CD4-positive, CD25-positive, alpha-beta regulatory T cell (primary cell): ENCODE measurements at regions not wholly inside any gene's neighbourhood (a gene's known extent, or its start where the extent isn't known, plus 50 kb on each side); places are given as distances from the start of the nearest gene placed in this dataset.

Source experiments
- ATAC-seq, 2 donors: fragments of 150-1000 bp; cut with Tn5 transposase; one replicate each; pipeline ENCODE4 v1.10.0; 2021; ENCODE audit warnings: low read depth in 2 of 2, moderate number of reproducible peaks in 2 of 2, moderate library complexity in 1 of 2
- DNase-seq, 3 donors: peaks; one replicate each; pipeline versions ENCODE4 v3.0.0 to v3.0.0-alpha.2; 2012 to 2022; ENCODE audit warnings: mixed read lengths in 1 of 3
- H3K27ac ChIP-seq: one replicate; pipeline ENCODE4 v1.7.0; 2013; ENCODE audit warnings: mild to moderate bottlenecking, low read length; ENCODE audit not compliant: insufficient read depth, poor library complexity, severe bottlenecking
- H3K27me3 ChIP-seq: one replicate; pipeline ENCODE4 v1.7.0; 2013; ENCODE audit warnings: low read length; ENCODE audit not compliant: control insufficient read depth, insufficient read depth
- H3K36me3 ChIP-seq: one replicate; pipeline ENCODE4 v1.7.0; 2013; ENCODE audit warnings: mild to moderate bottlenecking, low read length, moderate library complexity; ENCODE audit not compliant: control insufficient read depth, insufficient read depth
- H3K4me1 ChIP-seq: 2 replicates; pipeline ENCODE4 v1.7.0; 2013; ENCODE audit warnings: mild to moderate bottlenecking, low read length; ENCODE audit not compliant: insufficient read depth, control insufficient read depth, poor library complexity, severe bottlenecking
- H3K4me3 ChIP-seq: one replicate; pipeline ENCODE4 v1.7.0; 2013; ENCODE audit warnings: low read depth, mild to moderate bottlenecking, low read length, moderate library complexity
- H3K9me3 ChIP-seq, 2 experiments: 1 replicate in 1 of 2; 2 replicates in 1 of 2; pipeline ENCODE4 v1.7.0; 2013; ENCODE audit warnings: low read length in 2 of 2, mild to moderate bottlenecking in 1 of 2, moderate library complexity in 1 of 2; ENCODE audit not compliant: control insufficient read depth in 2 of 2
- H3K27ac Mint-ChIP-seq, 3 donors: one replicate each; pipeline ENCODE4 v1.8.0; 2020 to 2022; ENCODE audit warnings: mild to moderate bottlenecking in 3 of 3, mixed read lengths in 3 of 3, moderate library complexity in 2 of 3
- H3K27me3 Mint-ChIP-seq: one replicate; pipeline ENCODE4 v1.8.0; 2022; ENCODE audit warnings: mild to moderate bottlenecking, mixed read lengths
- H3K36me3 Mint-ChIP-seq: one replicate; pipeline ENCODE4 v1.8.0; 2020; ENCODE audit warnings: mixed read lengths
- H3K4me1 Mint-ChIP-seq, 4 donors: one replicate each; pipeline ENCODE4 v1.8.0; 2020 to 2022; ENCODE audit warnings: mixed read lengths in 4 of 4, mild to moderate bottlenecking in 1 of 4
- H3K4me3 Mint-ChIP-seq, 4 donors: one replicate each; pipeline ENCODE4 v1.8.0; 2020 to 2022; ENCODE audit warnings: mild to moderate bottlenecking in 4 of 4, mixed read lengths in 4 of 4, moderate library complexity in 3 of 4
- H3K9me3 Mint-ChIP-seq, 7 donors: one replicate each; pipeline ENCODE4 v1.8.0; 2020 to 2022; ENCODE audit warnings: mixed read lengths in 7 of 7, mild to moderate bottlenecking in 3 of 7, moderate library complexity in 2 of 7

- Mint-ChIP-seq H3K27ac (no peak overlapping the region), H3K4me1 (no peaks in the 10 kb centered on the region), H3K36me3 (no peaks in the 10 kb centered on the region), H3K4me3 (no peak overlapping the region), H3K27me3 (no peaks in the 10 kb centered on the region), H3K9me3 (peaks cover 0 to 20% (median 9%) of the 10 kb centered on the region in 7 donors)
- ATAC-seq (no peak), DNase-seq (no peak)
- Histone ChIP-seq H3K9me3 (no peaks in the 10 kb centered on the region), H3K4me1 (no peaks in the 10 kb centered on the region), H3K36me3 (no peaks in the 10 kb centered on the region), H3K4me3 (no peak overlapping the region), H3K27me3 (no peaks in the 10 kb centered on the region), H3K27ac (no peak overlapping the region)
Observed at GRCh38 chr2:21617885-21618434, 494.2 kb downstream of the TDRD15 start.

GRCh38 chr2:21620771-21621170, 497.0 kb downstream of the TDRD15 start:
- Histone ChIP-seq H3K27me3 (no peaks in the 10 kb centered on the region), H3K9me3 (no peaks in the 10 kb centered on the region), H3K36me3 (no peaks in the 10 kb centered on the region), H3K4me3 (no peak overlapping the region), H3K27ac (no peak overlapping the region), H3K4me1 (no peaks in the 10 kb centered on the region)
- H3K4me1 Mint-ChIP-seq = no peaks in the 10 kb centered on the region
- no peak for DNase-seq
- no peaks in the 10 kb centered on the region for H3K27me3 Mint-ChIP-seq
- no peak for ATAC-seq
- H3K4me3 Mint-ChIP-seq = no peak overlapping the region
- H3K36me3 Mint-ChIP-seq = no peaks in the 10 kb centered on the region
- no peak overlapping the region for H3K27ac Mint-ChIP-seq
- H3K9me3 Mint-ChIP-seq = peaks cover 0 to 12% (median 6%) of the 10 kb centered on the region in 7 donors

- no peak for ATAC-seq
- H3K9me3 ChIP-seq = no peaks in the 10 kb centered on the region
- no peaks in the 10 kb centered on the region for H3K4me1 ChIP-seq
- H3K4me3 ChIP-seq = no peak overlapping the region
- Mint-ChIP-seq H3K27ac (no peak overlapping the region), H3K36me3 (no peaks in the 10 kb centered on the region), H3K4me1 (no peaks in the 10 kb centered on the region), H3K27me3 (no peaks in the 10 kb centered on the region), H3K9me3 (peaks cover 0 to 20% (median 4%) of the 10 kb centered on the region in 7 donors), H3K4me3 (no peak overlapping the region)
- DNase-seq = no peak
- no peaks in the 10 kb centered on the region for H3K27me3 ChIP-seq
- H3K36me3 ChIP-seq = no peaks in the 10 kb centered on the region
- H3K27ac ChIP-seq = no peak overlapping the region
Observed at GRCh38 chr2:21627938-21628337, 504.2 kb downstream of the TDRD15 start.

- Mint-ChIP-seq H3K9me3 (peaks cover 0 to 23% (median 5%) of the 10 kb centered on the region in 7 donors), H3K36me3 (no peaks in the 10 kb centered on the region), H3K4me1 (no peaks in the 10 kb centered on the region), H3K4me3 (no peak overlapping the region), H3K27me3 (no peaks in the 10 kb centered on the region), H3K27ac (no peak overlapping the region)
- Histone ChIP-seq H3K27ac (no peak overlapping the region), H3K4me3 (no peak overlapping the region), H3K27me3 (no peaks in the 10 kb centered on the region), H3K4me1 (no peaks in the 10 kb centered on the region), H3K9me3 (no peaks in the 10 kb centered on the region), H3K36me3 (no peaks in the 10 kb centered on the region)
- ATAC-seq (no peak), DNase-seq (no peak)
Observed at GRCh38 chr2:21633015-21633414, 509.2 kb downstream of the TDRD15 start.

GRCh38 chr2:21633466-21633865, 509.7 kb downstream of the TDRD15 start:
- Histone ChIP-seq H3K36me3 (no peaks in the 10 kb centered on the region), H3K4me1 (no peaks in the 10 kb centered on the region), H3K27ac (no peak overlapping the region), H3K4me3 (no peak overlapping the region), H3K27me3 (no peaks in the 10 kb centered on the region), H3K9me3 (no peaks in the 10 kb centered on the region)
- H3K27me3 Mint-ChIP-seq = no peaks in the 10 kb centered on the region
- no peaks in the 10 kb centered on the region for H3K36me3 Mint-ChIP-seq
- peaks cover 0 to 19% (median 5%) of the 10 kb centered on the region in 7 donors for H3K9me3 Mint-ChIP-seq
- H3K4me3 Mint-ChIP-seq = no peak overlapping the region
- H3K27ac Mint-ChIP-seq = no peak overlapping the region
- H3K4me1 Mint-ChIP-seq = no peaks in the 10 kb centered on the region
- DNase-seq (no peak), ATAC-seq (no peak)

GRCh38 chr2:21633911-21634310, 510.1 kb downstream of the TDRD15 start:
- no peak overlapping the region for H3K27ac Mint-ChIP-seq
- Histone ChIP-seq H3K36me3 (no peaks in the 10 kb centered on the region), H3K27me3 (no peaks in the 10 kb centered on the region), H3K9me3 (no peaks in the 10 kb centered on the region), H3K4me3 (no peak overlapping the region), H3K27ac (no peak overlapping the region), H3K4me1 (no peaks in the 10 kb centered on the region)
- no peak for DNase-seq
- no peak for ATAC-seq
- H3K27me3 Mint-ChIP-seq = no peaks in the 10 kb centered on the region
- no peaks in the 10 kb centered on the region for H3K4me1 Mint-ChIP-seq
- H3K4me3 Mint-ChIP-seq = no peak overlapping the region
- peaks cover 0 to 19% (median 5%) of the 10 kb centered on the region in 7 donors for H3K9me3 Mint-ChIP-seq
- no peaks in the 10 kb centered on the region for H3K36me3 Mint-ChIP-seq

GRCh38 chr2:21640046-21640445, 516.3 kb downstream of the TDRD15 start:
- H3K36me3 ChIP-seq = no peaks in the 10 kb centered on the region
- H3K9me3 ChIP-seq = peaks cover 0 to 4% of the 10 kb centered on the region in 2 experiments
- DNase-seq = no peak

GRCh38 chr2:21642647-21643046, 518.9 kb downstream of the TDRD15 start:
- Mint-ChIP-seq H3K9me3 (peaks cover 2 to 26% (median 6%) of the 10 kb centered on the region in 7 donors), H3K27ac (no peak overlapping the region), H3K4me3 (no peak overlapping the region), H3K36me3 (no peaks in the 10 kb centered on the region), H3K4me1 (no peaks in the 10 kb centered on the region), H3K27me3 (no peaks in the 10 kb centered on the region)
- Histone ChIP-seq H3K36me3 (no peaks in the 10 kb centered on the region), H3K9me3 (peaks cover 0 to 4% of the 10 kb centered on the region in 2 experiments), H3K4me3 (no peak overlapping the region), H3K27me3 (no peaks in the 10 kb centered on the region), H3K4me1 (no peaks in the 10 kb centered on the region), H3K27ac (no peak overlapping the region)
- DNase-seq (no peak), ATAC-seq (no peak)

More at GRCh38 chr2:21640046-21640445, 516.3 kb downstream of the TDRD15 start:
- Mint-ChIP-seq H3K27ac (no peak overlapping the region), H3K36me3 (no peaks in the 10 kb centered on the region), H3K27me3 (no peaks in the 10 kb centered on the region), H3K9me3 (peaks cover 0 to 18% (median 6%) of the 10 kb centered on the region in 7 donors), H3K4me1 (no peaks in the 10 kb centered on the region), H3K4me3 (no peak overlapping the region)
- no peak overlapping the region for H3K4me3 ChIP-seq
- H3K27ac ChIP-seq = no peak overlapping the region
- no peaks in the 10 kb centered on the region for H3K4me1 ChIP-seq
- H3K27me3 ChIP-seq = no peaks in the 10 kb centered on the region
- no peak for ATAC-seq
